HG02852 (cell line): ENCODE measurements at regions not wholly inside any gene's neighbourhood (a gene's known extent, or its start where the extent isn't known, plus 50 kb on each side); places are given as distances from the start of the nearest gene placed in this dataset.
"Not testable (repeated sequence)": the region's sequence is repeated elsewhere in the genome, so short reads cannot be mapped to it uniquely, and the experiment has no call there.

Source experiments
- ATAC-seq: cut with Tn5 transposase; IDR thresholded peaks from one replicate; pipeline ENCODE4 v1.9.1; 2021; ENCODE audit warnings: mild to moderate bottlenecking, moderate library complexity; ENCODE audit not compliant: unreplicated experiment

DNA sequence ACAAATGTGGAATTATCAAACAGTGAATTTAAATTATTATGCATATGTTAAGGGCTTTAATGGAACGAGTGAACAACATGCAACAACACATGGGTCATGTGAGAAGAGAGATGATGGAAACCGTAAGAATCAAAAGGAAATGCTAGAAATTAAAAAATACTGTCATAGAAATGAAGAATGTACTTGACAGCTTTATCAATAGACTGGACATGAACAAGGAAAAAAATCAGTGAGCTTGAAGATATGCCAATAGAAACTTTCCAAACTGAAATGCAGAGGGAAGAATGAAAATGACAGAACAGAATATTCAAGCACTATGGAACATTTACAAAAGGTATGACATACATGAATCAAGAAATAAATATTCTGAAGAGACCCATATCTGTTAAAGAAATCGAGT is 117.7 kb upstream of the KCNJ3 start:
- no peak for ATAC-seq

DNA sequence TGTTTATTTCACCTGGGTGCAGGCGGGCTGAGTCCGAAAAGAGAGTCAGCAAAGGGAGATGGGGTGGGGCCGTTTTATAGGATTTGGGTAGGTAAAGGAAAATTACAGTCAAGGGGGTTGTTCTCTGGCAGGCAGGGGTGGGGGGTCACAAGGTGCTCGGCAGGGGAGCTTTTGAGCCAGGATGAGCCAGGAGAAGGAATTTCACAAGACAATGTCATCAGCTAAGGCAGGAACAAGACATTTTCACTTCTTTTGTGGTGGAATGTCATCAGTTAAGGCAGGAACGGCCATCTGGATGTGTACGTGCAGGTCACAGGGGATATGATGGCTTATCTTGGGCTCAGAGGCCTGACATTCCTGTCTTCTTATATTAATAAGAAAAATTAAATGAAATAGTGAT is 115.8 kb upstream of the KCNJ3 start:
- ATAC-seq = not testable (repeated sequence)

DNA sequence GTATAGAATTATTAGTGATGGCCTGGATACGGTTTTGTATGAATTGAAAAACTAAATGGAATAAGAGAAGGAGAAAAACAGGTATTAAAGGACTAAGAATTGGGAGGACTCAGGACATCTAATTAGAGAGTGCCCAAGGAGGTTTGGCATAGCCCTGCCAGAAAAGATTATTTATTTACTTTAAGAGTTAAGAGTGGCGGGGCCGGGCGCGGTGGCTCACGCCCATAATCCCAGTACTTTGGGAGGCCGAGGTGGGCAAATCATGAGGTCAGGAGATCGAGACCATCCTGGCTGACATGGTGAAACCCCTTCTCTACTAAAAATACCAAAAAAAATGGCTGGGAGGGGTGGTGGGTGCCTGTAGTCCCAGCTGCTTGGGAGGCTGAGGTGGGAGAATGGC is 115.2 kb upstream of the KCNJ3 start:
- ATAC-seq = not testable (repeated sequence)

DNA sequence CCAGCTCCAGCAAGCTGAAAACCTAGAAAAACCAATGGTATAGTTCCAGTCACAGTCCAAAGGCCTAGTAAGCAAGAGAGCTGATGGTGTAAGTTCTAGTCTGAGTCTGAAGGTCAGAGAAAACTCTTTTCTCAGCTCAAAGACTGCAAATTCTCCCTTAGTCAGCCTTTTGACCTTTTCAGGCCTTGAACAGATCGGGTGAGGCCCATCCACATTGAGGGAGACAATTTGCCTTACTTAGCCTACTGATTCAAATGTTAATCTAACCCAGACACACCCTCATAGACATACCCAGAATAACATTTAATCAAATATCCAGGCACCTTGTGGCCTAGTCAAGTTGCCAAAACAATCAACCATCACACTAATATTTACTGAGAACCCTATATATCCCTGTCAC is 110.8 kb upstream of the KCNJ3 start:
- ATAC-seq = no peak

- no peak for ATAC-seq
Observed at GRCh38 chr2:154588838-154589237, 109.7 kb upstream of the KCNJ3 start.

- ATAC-seq = no peak
Observed at GRCh38 chr2:154589514-154589913, 109.0 kb upstream of the KCNJ3 start.

- ATAC-seq = no peak
Observed at GRCh38 chr2:154591294-154591820, 107.1 kb upstream of the KCNJ3 start.

DNA sequence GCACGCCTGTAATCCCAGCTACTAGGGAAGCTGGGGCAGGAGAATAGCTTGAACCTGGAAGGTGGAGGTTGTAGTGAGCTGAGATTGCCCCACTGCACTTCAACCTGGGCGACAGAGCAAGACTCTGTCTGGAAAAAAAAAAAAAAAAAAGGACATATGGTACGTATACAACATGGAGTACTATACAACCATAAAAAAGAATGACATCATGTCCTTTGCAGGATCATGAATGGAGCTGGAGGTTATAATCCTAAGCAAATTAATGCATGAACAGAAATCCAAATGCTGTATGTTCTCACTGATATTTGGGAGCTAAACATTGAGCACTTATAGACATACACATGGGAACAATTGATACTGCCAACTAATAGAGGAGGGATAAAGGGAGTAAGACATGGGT is 99.3 kb upstream of the KCNJ3 start:
- ATAC-seq = no peak

- no peak for ATAC-seq
Observed at GRCh38 chr2:154600927-154601494, 97.5 kb upstream of the KCNJ3 start.

DNA sequence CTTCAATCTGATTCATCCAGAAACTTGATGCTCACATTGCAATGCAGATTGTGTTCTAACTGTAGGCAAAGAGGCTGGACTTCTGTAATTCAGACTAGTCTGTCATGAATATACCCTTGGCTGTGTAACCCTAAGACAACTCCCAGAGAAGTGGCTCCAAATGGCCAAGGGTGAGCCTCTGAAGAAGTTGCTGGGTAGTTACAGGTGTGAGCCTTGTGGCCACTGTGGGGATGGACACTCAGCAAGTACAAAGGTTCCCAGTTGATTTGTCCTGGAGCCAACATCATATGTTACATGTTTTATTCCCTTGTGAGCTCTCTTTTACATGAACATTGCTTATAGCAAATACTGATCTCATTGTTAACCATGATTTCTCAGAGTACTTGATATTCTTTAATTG is 94.8 kb upstream of the KCNJ3 start:
- no peak for ATAC-seq

- no peak for ATAC-seq
Observed at GRCh38 chr2:154608438-154608837, 90.1 kb upstream of the KCNJ3 start.

GRCh38 chr2:154614906-154615305 is 83.6 kb upstream of the KCNJ3 start:
- no peak for ATAC-seq

DNA sequence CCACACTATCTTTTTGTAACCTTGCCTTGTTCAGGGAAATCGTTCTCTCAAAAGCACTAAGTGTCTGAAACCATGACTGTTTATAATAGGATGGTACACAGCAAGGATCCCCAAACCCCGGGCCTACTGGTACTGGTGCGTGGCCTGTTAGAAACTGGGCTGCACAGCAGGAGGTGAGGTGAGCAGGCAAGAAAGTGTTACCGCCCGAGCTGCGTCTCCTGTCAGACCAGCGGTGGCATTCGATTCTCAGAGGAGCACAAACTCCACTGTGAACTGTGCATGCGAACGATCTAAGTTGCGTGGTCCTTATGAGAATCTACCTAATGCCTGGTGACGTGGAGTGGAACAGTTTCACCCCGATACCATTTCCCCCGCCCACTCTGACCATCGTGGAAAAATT is 81.8 kb upstream of the KCNJ3 start:
- no peak for ATAC-seq

DNA sequence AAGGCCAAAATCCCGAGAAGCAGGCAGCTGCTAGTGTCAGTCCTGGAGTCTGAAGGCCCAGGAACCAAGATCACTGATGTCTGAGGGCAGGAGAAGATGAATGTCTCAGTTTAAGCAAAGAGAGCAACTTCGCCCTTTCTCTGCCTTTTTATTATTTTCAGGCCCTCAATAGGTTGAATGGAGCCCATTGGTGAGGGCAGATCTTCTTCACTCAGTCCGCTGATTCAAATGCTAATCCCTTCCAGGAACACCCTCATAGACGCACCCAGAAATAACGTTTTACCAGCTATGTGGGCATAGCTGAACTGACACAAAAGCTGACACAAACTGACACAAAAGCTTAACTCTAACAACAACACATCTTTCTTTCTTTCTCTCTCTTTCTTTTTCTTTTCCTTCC is 78.0 kb upstream of the KCNJ3 start:
- no peak for ATAC-seq

DNA sequence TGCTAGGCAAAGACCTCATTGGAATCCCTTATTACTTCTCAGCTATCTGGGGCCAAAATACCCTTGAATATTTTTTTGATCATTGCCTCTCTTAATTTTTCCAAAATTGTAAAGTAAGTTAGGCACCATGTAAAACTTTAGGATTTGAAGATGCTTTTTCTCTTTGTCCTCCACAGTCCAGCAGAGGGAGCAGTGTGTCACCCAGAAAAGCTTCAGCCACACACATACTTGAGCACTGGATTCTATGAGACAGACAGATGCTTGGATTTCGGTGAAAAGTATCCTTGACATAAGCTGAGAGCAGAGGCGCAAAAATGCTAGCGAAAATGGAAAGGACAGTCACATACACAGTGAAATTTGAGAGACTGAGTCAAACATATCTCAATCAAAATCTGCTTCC is 74.7 kb upstream of the KCNJ3 start:
- ATAC-seq = peak; percentile 74

DNA sequence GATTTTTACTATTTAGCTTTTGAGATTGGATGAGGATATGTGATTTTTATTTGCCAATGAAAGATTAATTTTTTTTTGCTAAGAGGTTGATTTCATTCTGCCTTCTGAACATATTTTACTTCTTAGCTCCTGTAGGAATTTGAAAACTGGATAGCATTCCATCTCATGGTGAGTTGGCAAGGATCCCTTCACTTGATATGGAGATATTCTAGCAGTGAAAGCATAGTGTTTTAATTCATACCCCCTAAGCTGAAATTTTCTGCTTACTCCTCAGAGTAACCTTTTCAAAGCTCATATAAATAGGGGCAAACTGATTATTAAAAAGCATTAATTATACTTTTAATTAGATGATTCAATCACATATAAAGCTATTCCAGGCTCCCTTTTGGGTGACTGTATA is 61.0 kb upstream of the KCNJ3 start:
- ATAC-seq = no peak

DNA sequence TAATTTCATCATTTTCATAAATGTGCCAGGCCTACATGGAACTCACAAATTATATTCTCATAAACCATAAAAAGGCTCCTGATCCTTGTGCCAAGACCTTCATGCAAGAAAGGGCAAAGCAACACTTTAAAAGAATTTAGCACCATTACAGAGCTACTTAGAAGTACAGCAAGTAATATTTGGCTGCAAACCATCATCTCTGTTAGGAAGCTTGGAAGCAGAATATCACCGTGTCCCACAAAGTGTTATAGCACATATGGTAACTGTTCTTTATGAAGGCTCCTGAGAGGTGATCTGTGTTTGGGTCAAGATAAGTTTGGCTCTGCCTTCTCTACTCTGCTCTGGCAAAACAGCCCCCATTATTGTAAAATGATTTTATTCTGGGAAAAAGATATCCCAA is 59.7 kb upstream of the KCNJ3 start:
- no peak for ATAC-seq

DNA sequence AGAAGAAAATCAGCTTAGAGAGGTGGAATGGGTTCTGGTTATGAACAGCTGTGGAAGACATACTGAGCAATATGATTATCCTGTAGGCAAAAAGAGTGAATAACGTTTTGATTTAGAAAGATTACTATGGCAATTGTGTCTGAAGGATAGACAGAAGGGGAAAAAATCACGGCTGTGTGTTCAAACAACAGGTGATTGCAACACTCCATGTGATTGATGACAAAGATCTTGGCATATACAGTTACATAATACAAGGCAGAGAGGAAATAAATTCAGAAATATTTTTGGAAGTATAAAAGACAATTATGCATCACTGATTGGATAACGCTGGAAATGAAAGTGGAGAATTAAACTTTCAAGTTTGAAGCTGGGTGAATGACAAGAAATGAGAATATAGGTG is 58.5 kb upstream of the KCNJ3 start:
- ATAC-seq = no peak
